Muscle of leg (tissue), 3 donors: ENCODE measurements at regions not wholly inside any gene's neighbourhood (a gene's known extent, or its start where the extent isn't known, plus 50 kb on each side); places are given as distances from the start of the nearest gene placed in this dataset.

ENCODE experiments used
- DNase-seq: peaks from one replicate; pipeline ENCODE4 v3.0.0; 2013
- H3K27ac ChIP-seq: one replicate; pipeline ENCODE4 v1.5.1; 2013; ENCODE audit warnings: mild to moderate bottlenecking, low read length, control low read depth
- H3K27me3 ChIP-seq: one replicate; pipeline ENCODE4 v1.6.1; 2013; ENCODE audit warnings: low read length; ENCODE audit not compliant: control insufficient read depth, insufficient read depth
- H3K36me3 ChIP-seq: one replicate; pipeline ENCODE4 v1.6.1; 2013; ENCODE audit warnings: low read length; ENCODE audit not compliant: control insufficient read depth, insufficient read depth
- H3K4me1 ChIP-seq: one replicate; pipeline ENCODE4 v1.6.1; 2013; ENCODE audit warnings: low read length; ENCODE audit not compliant: control insufficient read depth, insufficient read depth
- H3K4me3 ChIP-seq: one replicate; pipeline ENCODE4 v1.5.1; 2013; ENCODE audit warnings: low read length, control low read depth
- H3K9me3 ChIP-seq: replicated peaks from 2 replicates; pipeline ENCODE4 v1.6.1; 2013; ENCODE audit warnings: low read depth, low read length; ENCODE audit not compliant: control insufficient read depth
- WGBS: methylation state at CpG from one replicate; pipeline ENCODE4 v1.1.5; 2013; ENCODE audit warnings: missing lambda C conversion rate; ENCODE audit not compliant: insufficient coverage; 5-methylcytosine and 5-hydroxymethylcytosine counted together

DNA sequence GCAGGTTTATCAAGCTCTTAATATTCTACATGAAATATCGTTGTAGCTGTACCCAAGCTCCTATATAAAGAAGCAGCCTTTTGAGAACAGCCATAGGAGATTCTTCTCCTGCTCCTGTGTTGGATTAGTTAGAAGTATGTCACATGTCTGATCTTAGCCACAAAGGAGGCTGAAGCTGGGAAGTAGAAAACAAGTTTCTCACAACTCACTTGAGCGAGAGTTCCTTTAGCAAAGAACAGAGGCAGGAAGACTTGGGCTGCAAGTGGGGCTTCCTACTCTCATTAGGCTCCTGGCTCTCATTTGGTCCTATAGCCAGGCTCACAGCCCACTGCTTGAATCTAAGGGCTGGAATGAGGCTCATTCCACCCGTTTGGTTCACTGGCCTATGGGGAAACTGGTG is 281.9 kb downstream of the BTG1 start:
- 58% methylated on average over 2 of the region's 3 CpGs for WGBS
- Histone ChIP-seq H3K9me3 (no peaks in the 10 kb centered on the region), H3K4me1 (no peaks in the 10 kb centered on the region), H3K27ac (no peak overlapping the region), H3K36me3 (no peaks in the 10 kb centered on the region), H3K4me3 (no peak overlapping the region), H3K27me3 (no peaks in the 10 kb centered on the region)
- DNase-seq: no peak

DNA sequence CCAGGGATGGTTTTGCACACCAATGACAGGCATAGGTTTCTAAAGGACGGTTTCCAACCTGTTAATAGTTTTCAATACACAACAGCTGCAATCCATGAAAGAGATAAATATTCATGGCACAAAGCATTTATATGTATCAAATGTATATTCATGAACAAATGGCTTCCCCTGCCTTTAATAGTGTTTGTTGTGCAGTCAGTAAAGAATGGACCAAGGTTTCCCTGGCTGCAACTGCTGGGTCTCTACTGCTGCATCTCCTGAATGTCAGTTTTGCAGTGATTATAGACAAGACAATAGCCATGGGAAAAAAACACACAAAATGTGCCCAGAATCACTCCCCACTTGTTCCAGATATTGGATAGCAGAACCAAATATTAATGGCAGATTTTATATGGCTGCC is 284.1 kb downstream of the BTG1 start:
- Histone ChIP-seq H3K4me3 (no peak overlapping the region), H3K9me3 (no peaks in the 10 kb centered on the region), H3K4me1 (no peaks in the 10 kb centered on the region), H3K27me3 (no peaks in the 10 kb centered on the region), H3K36me3 (no peaks in the 10 kb centered on the region), H3K27ac (no peak overlapping the region)
- peak; percentile 24 for DNase-seq
- WGBS: no CpG with 5 or more reads among the region's 1 CpG

DNA sequence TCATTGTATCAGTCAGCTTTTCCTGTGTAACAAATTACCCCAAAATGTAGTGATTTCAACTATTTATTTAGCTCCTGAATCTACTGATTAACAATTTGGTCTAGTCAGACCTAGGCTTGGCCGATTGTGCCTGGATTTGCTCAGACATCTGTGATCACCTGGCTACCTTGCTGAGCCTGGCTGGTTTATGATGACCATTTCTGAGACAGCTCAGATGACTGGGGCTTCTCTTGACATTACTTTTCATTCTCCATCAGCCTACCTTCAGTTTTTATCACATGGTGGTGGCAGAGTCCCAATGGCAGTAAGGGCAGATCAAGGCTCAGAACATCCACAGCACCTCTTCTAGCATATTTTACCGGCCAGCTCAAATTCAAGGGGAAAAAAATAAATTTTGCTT is 286.3 kb downstream of the BTG1 start:
- no peak for DNase-seq
- 100% methylated on average over 1 of the region's 2 CpGs for WGBS
- H3K27me3 ChIP-seq: no peaks in the 10 kb centered on the region
- no peaks in the 10 kb centered on the region for H3K36me3 ChIP-seq
- no peak overlapping the region for H3K27ac ChIP-seq
- no peaks in the 10 kb centered on the region for H3K9me3 ChIP-seq
- H3K4me1 ChIP-seq: no peaks in the 10 kb centered on the region
- H3K4me3 ChIP-seq: no peak overlapping the region

DNA sequence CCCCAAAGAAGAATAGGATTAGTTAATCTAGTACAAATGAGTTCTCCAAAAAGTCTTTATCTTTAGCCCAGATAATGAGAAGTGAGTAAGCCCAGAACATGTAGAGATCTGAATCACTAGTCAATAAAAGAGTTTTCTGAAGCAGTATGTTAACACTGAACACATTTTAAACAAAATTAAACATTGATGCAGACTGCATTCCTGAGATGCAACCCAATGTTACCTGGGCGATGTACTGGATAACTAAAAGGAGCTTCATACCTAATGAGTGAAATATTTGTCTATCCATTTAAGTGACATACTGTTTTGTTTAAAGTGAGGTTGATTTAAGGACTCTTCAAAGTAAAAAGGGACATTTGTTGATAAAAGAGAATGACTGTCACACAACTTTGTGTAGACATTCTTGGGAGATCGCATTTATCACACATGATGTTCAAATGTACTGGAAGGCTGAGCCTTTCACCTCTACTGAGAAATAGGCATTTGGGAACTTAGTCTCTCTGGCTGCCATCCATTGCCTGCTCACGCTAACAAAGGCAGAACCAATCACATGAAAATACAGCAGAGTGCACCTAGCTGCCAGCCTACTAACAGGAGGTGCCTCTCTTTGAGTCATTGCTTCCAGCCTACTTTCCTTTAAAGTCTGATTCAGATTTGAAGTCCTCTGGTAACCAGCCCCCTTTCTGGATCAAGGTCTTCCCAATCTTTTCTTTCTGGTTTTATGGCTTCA is 287.7 kb downstream of the BTG1 start:
- Histone ChIP-seq H3K9me3 (no peaks in the 10 kb centered on the region), H3K4me1 (no peaks in the 10 kb centered on the region), H3K27ac (no peak overlapping the region), H3K27me3 (no peaks in the 10 kb centered on the region), H3K4me3 (no peak overlapping the region), H3K36me3 (no peaks in the 10 kb centered on the region)
- 100% methylated on average over 2 of the region's 3 CpGs for WGBS
- DNase-seq: no peak

DNA sequence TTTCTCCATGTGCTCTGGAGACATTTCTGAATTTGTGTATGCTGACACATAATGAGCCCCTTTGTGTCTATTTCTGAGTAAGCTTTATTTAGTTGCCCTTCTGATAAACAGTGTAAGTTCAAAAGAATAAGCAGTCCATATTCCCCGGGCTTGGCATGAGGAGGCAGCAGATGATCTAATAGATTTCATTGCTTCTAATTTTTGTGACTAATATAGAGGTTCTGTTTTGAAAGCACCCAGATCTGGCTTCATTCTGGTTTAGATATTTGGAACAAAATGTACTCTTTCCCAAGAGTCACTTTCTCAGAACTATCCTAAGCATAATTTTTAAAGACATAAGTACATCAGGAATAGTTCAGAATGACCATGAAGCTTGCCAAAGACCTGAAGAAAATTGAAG is 290.9 kb downstream of the BTG1 start:
- WGBS: no CpG with 5 or more reads among the region's 1 CpG
- DNase-seq: peak; percentile 18
- Histone ChIP-seq H3K27me3 (no peaks in the 10 kb centered on the region), H3K36me3 (no peaks in the 10 kb centered on the region), H3K4me3 (no peak overlapping the region), H3K4me1 (no peaks in the 10 kb centered on the region), H3K27ac (no peak overlapping the region), H3K9me3 (no peaks in the 10 kb centered on the region)

DNA sequence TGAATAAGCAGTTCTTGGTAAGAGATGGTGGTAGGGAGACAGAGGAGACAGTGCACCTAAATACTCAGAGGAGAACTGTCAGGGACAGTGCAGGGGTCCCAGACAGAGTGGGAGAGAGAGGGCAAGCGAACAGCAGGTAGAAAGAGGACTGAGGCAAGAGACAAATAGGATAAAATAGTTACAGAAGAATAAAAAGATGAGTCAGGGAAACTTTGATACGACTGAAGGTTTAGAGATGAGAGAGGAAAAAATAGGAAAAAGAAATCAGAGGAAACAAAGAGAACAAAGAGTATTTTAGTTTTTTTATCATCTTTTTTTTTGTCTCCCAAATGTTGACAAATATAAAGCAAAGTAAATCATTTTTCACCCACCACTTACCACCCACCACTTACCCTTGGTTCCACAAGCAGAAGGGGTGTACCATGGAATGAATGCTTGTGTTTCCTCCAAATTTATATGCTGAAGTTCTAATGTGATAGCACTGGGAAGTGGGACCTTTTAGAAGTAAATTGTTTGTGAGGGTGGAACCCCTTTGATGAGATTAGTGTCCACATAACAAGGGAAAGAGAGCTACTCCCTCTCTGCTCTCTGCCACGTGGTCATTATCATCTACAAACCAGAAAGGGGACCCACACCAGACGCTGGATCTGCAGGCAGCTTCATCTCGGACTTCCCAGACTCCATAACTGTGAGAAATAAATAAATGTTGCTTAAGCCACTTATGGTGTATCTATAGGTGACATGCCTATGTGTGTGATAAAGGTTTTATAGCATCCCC is 292.1 kb downstream of the BTG1 start:
- WGBS: 90% methylated on average over 1 of the region's 5 CpGs
- no peaks in the 10 kb centered on the region for H3K36me3 ChIP-seq
- no peak for DNase-seq
- H3K27ac ChIP-seq: no peak overlapping the region
- H3K4me1 ChIP-seq: no peaks in the 10 kb centered on the region
- H3K9me3 ChIP-seq: no peaks in the 10 kb centered on the region
- H3K4me3 ChIP-seq: no peak overlapping the region
- H3K27me3 ChIP-seq: no peaks in the 10 kb centered on the region

DNA sequence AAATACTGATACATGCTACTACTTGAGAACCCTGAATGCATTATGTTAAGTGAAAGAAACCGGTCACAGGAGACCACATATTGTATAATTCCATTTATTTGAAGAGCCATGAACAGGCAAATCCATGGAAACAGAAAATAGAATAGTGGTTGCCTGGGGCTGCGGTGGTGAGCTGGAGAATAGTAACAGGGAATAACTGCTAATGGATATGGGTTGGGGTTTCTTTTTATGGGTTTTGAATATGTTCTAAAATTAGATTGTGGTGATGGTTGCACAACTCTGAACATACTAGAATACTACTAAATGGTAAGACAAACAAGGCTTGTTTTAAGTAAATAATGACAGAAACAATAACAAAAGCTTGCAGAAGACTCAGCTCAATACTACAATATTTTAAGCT is 293.0 kb downstream of the BTG1 start:
- WGBS: 80% methylated on average over 1 of the region's 2 CpGs
- no peak overlapping the region for H3K27ac ChIP-seq
- H3K9me3 ChIP-seq: no peaks in the 10 kb centered on the region
- H3K36me3 ChIP-seq: no peaks in the 10 kb centered on the region
- H3K4me3 ChIP-seq: no peak overlapping the region
- no peaks in the 10 kb centered on the region for H3K27me3 ChIP-seq
- DNase-seq: no peak
- H3K4me1 ChIP-seq: no peaks in the 10 kb centered on the region

DNA sequence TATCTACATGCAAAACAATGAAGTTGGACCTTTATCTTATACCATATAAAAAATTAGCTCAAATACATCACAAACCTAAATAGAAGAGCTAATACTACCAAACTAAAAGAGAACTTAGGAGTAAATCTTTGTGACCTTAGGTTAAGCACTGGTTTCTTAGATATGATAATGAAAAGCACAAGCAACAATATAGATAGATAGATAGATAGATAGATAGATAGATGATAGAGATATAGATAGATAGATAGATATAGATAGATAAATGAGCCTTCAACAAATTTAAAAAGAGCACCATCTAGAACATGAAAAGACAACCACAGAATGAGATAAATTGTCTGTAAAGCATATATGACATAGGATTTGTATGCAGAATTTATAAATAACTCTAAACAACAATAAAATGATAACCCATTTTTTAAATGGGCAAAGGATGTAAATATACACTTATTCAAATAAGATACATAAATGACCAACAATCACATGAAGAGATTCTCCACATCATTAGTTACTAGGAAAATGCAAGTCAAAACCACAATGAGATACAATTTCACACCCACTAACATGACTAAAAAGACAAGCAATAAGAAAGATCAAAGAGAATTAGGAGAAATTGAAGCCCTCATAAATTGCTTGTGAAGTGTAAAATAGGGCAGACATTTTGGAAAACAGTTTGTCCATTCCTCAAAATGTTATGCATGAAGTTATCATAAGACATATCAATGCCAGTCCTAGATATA is 293.7 kb downstream of the BTG1 start:
- H3K9me3 ChIP-seq: no peaks in the 10 kb centered on the region
- no peaks in the 10 kb centered on the region for H3K4me1 ChIP-seq
- H3K27ac ChIP-seq: no peak overlapping the region
- DNase-seq: no peak
- no peaks in the 10 kb centered on the region for H3K36me3 ChIP-seq
- H3K4me3 ChIP-seq: no peak overlapping the region
- H3K27me3 ChIP-seq: no peaks in the 10 kb centered on the region

DNA sequence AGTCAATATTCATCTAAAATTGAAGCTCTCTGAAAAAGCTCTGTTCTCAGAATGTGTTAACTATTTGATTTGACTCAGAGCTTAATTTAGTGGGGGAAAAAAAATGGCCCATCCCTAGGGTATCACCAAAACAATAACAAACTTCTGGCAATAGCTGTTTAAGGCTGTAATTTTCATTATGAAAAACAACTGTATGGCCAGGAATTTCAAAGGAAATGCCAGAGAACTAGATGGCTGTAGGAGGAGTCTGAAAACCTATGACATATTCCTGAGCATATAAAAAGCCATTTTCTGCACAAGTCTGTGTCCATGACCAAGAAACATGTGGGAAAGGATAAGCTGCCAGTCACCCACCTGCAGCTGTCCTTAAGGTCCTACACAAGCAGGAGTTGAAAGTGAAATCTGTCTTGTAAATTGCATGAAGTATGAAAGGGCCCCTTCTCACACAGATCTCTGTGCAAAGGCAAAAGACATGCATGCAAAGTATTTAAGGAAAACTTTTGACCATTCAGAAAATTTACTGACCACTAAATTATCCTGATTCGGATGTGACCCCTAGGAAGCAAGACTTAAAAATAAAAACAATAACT is 299.1 kb downstream of the BTG1 start:
- peak; percentile 25 for DNase-seq
- WGBS: no CpG with 5 or more reads among the region's 1 CpG

DNA sequence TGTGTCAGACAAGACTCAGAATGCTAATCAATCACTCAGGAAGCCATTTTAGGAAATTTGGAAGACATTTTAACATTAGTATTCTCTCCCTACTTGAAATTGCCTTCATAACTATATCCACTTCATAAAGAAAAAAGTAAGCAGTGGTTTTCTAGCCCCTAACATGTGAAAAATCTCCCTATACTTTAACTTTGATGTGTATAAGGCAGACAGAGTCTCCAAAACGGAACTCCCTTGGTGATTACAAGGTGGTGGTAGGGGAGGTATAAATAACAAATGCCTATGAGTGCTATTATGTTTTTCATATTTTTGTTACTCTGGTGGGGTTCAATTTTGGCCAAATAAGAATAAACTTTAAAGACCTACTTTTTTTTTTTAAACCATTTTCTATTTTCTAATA is 300.3 kb downstream of the BTG1 start:
- Histone ChIP-seq H3K4me1 (no peaks in the 10 kb centered on the region), H3K36me3 (no peaks in the 10 kb centered on the region), H3K27me3 (no peaks in the 10 kb centered on the region), H3K27ac (no peak overlapping the region), H3K4me3 (no peak overlapping the region), H3K9me3 (no peaks in the 10 kb centered on the region)
- no CpG with 5 or more reads among the region's 1 CpG for WGBS
- no peak for DNase-seq

More for the DNA sequence above, 299.1 kb downstream of the BTG1 start:
- Histone ChIP-seq H3K9me3 (no peaks in the 10 kb centered on the region), H3K36me3 (no peaks in the 10 kb centered on the region), H3K4me1 (no peaks in the 10 kb centered on the region), H3K27ac (no peak overlapping the region), H3K4me3 (no peak overlapping the region), H3K27me3 (no peaks in the 10 kb centered on the region)
